Urothelium cell line (cell line): ENCODE measurements at regions not wholly inside any gene's neighbourhood (a gene's known extent, or its start where the extent isn't known, plus 50 kb on each side); places are given as distances from the start of the nearest gene placed in this dataset.
A peak's percentile ranks its signal among the peaks of the same experiment; 100 is the strongest.
"Not testable (repeated sequence)": the region's sequence is repeated elsewhere in the genome, so short reads cannot be mapped to it uniquely, and the experiment has no call there.

Experiments used
- DNase-seq: peaks from one replicate; pipeline ENCODE4 v3.0.0; 2011; ENCODE audit warnings: low spot score, mixed read lengths
- FAIRE-seq: peaks from 2 replicates; lab custom pipeline; 2011; peaks lifted over from hg19 to GRCh38; lab: Jason Lieb, UNC

GRCh38 chr5:87183896-87184295, 83.8 kb upstream of the RASA1 start:
- DNase-seq (no peak), FAIRE-seq (no peak)

- no peak for FAIRE-seq
- DNase-seq, result no peak
Observed at GRCh38 chr5:87184605-87185004, 83.1 kb upstream of the RASA1 start.

GRCh38 chr5:87185838-87186237, 81.8 kb upstream of the RASA1 start:
- no peak for FAIRE-seq
- DNase-seq, result no peak

- FAIRE-seq, result no peak
- DNase-seq, result no peak
Observed at GRCh38 chr5:87188391-87188790, 79.3 kb upstream of the RASA1 start.

GRCh38 chr5:87190041-87190440, 77.6 kb upstream of the RASA1 start:
- FAIRE-seq (no peak), DNase-seq (no peak)

- DNase-seq, result no peak
- no peak for FAIRE-seq
Observed at GRCh38 chr5:87190687-87191086, 77.0 kb upstream of the RASA1 start.

GRCh38 chr5:87191645-87192044, 76.0 kb upstream of the RASA1 start:
- DNase-seq (no peak), FAIRE-seq (no peak)

GRCh38 chr5:87195104-87195591, 72.5 kb upstream of the RASA1 start:
- FAIRE-seq, result no peak
- peak; percentile 17 for DNase-seq

GRCh38 chr5:87195616-87196015, 72.1 kb upstream of the RASA1 start:
- no peak for FAIRE-seq

GRCh38 chr5:87198010-87198409, 69.7 kb upstream of the RASA1 start:
- no peak for DNase-seq
- no peak for FAIRE-seq

More at GRCh38 chr5:87195616-87196015, 72.1 kb upstream of the RASA1 start:
- no peak for DNase-seq

- DNase-seq, result not testable (repeated sequence)
Observed at GRCh38 chr5:87199246-87199645, 68.4 kb upstream of the RASA1 start.

GRCh38 chr5:87199704-87200103, 68.0 kb upstream of the RASA1 start:
- not testable (repeated sequence) for FAIRE-seq, DNase-seq

More at GRCh38 chr5:87199246-87199645, 68.4 kb upstream of the RASA1 start:
- FAIRE-seq, result not testable (repeated sequence)

GRCh38 chr5:87210076-87210475, 57.6 kb upstream of the RASA1 start:
- DNase-seq (no peak), FAIRE-seq (no peak)

GRCh38 chr5:87210743-87211142, 56.9 kb upstream of the RASA1 start:
- FAIRE-seq, result no peak
- no peak for DNase-seq

- FAIRE-seq (no peak), DNase-seq (no peak)
Observed at GRCh38 chr5:87211676-87212075, 56.0 kb upstream of the RASA1 start.

- FAIRE-seq, DNase-seq: not testable (repeated sequence)
Observed at GRCh38 chr5:87212183-87212582, 55.5 kb upstream of the RASA1 start.

- not testable (repeated sequence) for DNase-seq, FAIRE-seq
Observed at GRCh38 chr5:87217480-87217879, 50.2 kb upstream of the RASA1 start.
